GM18858 (cell line): ENCODE measurements at regions not wholly inside any gene's neighbourhood (a gene's known extent, or its start where the extent isn't known, plus 50 kb on each side); places are given as distances from the start of the nearest gene placed in this dataset.
"Not testable (repeated sequence)": the region's sequence is repeated elsewhere in the genome, so short reads cannot be mapped to it uniquely, and the experiment has no call there.

Experiments used
- ATAC-seq: cut with Tn5 transposase; IDR thresholded peaks from one replicate; pipeline ENCODE4 v1.9.1; 2021; ENCODE audit not compliant: unreplicated experiment

DNA sequence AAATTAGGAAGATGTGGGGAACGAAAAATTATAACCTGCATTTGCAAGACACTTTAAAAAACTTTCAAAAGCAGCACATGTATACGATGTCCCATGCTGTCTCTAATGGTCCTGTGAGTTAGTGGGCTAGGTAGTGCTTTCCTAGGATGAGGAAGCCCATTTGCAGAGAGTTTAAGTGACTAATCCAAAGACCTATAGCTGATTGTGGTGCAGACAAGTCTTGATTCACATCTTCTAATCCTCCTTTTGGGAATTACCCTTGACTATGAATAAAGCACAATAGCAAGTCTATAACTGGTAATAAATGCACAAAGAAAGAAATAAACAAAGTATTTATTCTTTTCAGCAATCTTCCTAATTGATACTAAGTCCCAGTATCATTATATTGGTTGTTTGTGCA lies 234.6 kb upstream of the FANCL start:
- ATAC-seq = no peak

DNA sequence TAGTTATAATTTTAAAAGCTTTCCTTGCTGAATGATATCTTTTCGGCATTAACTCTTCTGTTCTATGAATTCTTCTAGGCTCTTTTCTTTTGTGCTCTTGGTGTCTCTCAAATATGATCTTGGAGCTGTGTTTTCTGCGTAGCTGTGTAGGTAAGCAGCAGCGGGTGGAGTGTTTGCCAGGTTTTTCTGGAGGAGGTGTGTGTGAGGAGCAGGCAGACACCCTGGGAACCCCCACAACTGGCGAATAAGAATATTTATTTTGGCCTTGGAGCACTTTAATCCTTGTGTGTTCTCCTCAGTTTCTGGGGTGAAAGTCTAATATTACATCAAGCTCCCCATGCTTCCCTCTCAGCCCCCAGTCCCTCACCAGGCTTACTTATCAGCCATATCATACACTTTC lies 232.0 kb upstream of the FANCL start:
- no peak for ATAC-seq

DNA sequence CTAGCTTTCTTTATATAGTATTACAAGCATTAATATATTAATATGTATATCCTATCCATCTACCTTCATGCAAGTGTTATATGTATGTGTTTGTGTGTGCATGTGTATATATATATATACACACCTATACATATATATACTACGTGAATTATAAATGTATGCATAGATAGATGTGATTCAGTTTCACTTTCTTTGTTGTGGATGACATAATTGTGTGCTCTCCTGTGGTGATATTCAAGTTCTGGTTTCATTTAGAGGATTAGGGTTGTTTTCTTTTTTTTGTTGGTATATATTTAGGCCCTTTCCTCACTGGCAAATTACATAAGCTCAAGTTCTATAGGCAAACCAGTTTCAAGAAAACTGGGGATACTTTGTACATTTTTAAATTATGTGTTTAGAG lies 225.7 kb upstream of the FANCL start:
- peak; percentile 66 for ATAC-seq

DNA sequence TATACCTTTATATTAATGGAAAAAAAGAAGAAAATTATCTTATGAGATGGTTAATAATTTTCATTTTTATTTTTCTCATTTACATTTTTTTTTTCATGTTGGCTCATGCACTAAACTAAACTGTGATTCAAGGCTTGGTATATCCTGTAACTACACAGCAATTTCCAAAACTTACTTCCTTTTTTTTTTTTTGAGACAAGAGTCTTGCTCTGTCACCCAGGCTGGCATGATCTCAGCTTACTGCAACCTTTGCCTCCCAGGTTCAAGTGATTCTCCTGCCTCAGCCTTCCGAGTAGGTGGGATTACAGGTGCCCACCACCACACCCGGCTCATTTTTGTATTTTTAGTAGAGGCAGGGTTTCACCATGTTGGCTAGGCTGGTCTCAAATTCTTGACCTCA lies 224.9 kb upstream of the FANCL start:
- ATAC-seq = not testable (repeated sequence)

DNA sequence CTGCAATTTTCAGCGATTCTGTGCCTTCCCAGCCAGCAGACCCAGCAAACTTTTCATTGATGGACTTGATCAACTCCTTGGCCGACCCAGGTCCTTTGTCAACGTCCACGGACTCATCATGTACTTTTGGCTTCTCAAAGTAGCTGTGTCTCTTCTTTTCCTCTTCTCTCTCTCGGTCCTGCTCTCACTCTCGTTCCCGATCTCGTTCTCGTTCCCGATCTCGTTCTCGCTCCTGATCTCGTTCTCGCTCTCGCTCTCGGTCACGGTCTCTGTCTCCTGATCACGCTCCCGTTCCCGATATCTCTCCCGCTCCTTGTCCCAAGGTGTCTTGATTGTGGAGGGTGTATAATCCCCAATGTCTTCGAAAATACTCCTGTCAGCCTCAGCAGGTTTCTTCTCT lies 219.5 kb upstream of the FANCL start:
- ATAC-seq = no peak

DNA sequence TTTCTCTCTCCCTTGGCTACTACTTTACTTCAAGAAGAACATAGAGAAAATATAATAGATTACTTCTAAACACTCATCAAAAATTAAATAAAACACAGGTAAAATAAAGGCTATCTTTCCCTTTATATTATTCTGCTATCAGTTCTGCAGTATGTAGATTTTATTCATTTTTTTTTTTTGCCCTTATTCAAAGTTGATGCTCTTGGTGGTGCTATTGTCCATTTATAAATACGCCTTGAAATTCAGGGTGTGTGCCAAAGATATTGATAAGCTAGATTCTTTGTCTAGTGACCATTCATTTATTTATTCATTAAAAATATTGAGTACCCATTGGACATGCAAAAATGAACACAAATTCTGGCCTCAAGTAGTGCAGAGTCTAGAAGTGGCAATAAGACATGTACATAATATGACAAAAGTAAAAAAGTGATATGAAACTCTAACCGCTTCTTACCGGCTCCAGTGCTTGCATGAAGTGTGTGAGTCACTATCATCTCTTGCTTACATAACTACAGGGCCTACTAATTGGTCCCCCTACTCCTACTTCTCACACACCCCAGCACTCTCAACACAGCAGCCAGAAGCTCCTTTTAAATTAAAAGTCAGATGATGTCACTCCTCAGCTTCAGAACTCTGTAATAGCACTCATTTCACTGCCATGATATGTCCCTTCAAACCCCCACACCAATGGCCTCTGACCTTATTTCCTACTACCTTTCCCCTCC lies 208.3 kb upstream of the FANCL start:
- ATAC-seq = peak; percentile 96

DNA sequence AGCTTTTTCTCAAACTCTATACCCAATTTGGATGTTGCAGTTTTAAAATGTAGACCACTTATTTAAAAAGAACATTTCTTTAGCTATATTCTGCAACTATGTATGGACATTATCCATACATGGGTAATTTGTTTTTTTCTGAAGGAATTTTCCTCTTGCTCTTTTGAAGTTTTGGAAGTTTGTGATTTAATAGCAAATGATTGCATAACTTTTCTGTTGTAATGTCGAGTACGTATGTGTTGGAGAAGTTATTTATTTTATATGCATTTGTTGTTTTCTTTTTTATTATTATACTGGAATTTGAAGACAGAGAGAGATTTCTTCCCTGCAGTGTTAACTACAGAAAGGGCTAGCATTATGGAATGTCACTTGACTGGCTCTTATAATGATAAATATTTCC lies 207.7 kb upstream of the FANCL start:
- no peak for ATAC-seq

DNA sequence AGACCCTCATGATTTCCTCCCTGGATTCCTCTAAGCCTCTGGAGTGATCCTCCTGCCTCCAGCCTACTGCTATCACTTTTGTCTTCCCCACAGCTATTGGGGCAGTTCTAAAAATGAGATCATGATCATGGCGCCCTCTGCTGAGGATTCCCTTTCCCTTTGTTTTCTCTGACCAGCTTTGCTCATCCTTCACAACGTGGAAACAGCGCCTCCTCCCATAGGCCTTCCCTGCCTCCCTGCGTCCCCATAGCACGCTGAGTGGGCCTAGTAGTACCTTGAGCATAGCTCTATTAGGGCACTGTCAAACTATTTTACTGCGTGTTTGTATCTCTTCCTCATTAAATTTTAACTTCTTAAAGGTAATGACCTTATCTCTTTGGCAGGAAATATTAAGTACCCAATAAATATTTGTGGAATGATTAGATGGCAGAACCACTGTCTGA lies 207.0 kb upstream of the FANCL start:
- no peak for ATAC-seq

DNA sequence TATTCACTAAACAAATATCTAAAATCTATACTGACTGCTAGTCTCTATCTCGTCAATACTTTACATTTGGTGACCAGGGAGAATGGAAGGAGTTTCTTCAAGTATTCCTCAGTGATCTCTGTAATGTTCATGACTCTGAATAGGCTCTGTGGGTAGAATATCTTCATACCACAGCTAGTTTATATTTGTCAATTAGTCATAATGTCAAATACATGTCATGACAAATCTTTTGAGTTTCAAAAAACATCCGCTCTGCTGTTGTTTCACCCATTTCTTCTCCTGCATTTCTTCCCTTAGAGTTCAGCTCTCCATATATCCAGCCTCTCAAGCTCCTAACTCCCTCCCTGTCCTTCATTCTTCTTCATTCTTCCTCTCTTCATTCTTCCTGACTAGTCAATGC lies 206.5 kb upstream of the FANCL start:
- no peak for ATAC-seq

DNA sequence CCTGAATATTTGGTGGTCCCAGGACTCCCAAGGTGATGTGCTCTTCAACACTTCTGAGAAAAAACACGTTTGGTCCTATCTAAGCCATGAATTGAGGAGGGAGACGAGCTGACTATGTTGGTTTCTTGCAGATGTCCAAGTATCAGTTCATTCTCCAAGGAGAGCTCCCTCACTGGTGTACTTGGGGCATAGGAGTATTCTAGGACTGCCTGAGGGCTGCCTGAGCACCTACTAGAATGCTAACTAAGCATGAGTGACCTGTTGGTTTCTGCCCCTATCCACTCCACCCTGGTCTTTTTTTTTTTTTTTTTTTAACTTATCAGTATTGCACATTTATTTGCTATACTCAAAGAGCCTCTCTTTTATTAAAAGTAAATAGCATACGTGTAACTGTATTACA lies 200.5 kb upstream of the FANCL start:
- ATAC-seq = no peak

DNA sequence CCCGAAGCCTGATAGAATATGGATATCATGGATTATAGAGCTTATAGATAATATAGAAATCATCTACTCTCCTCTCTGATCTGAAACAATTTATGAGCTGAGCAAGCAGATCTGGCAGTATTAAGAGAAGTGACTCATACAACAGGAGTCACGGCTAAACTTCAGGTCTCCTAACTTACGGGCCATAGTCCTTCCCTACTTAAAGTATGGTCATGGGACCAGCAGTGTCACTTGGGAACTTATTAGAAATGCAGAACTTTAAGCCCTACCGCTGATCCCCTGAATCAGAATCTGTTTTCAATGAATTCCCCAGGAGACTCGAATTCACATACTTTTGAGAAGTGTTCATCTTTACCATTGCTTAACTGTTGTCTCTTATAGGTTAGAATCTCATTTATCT lies 195.7 kb upstream of the FANCL start:
- no peak for ATAC-seq

DNA sequence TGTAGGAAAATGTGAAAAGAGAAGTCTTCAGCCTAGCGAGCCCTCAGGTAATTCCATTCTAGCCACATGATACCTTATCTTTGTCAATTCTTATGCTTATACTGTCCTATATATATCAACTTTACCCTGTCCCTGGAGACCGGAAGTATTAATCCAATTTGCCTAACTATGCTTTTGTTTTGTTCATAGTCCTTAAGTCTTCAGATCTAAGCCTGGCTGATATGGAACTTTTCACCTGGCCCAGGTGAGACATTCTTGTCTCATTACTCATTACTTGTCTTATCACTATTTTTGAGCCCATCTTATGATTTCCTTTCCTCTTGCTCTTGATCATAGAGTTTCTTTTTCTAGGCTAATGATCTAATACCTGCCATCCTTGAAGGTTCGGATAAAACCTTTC lies 194.1 kb upstream of the FANCL start:
- ATAC-seq = no peak

DNA sequence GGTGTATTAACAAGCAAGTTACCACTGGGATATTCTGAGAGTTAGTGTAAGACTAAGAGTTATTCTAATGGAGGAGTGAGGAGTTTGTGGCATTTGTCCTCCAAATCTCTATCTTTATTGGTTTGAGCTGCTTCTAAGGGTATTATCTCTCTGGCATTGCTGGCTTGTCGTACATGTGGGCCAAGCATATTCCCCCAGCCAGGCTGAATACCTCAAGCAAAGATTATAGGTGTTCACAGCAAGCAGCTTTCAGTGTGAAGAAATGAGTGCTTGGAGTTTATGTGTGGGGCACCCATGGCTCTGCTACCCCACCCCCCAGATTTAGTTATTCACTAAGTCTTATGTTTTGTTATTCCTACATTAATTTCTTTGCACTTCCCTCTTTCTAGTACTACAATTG lies 193.6 kb upstream of the FANCL start:
- ATAC-seq = no peak

DNA sequence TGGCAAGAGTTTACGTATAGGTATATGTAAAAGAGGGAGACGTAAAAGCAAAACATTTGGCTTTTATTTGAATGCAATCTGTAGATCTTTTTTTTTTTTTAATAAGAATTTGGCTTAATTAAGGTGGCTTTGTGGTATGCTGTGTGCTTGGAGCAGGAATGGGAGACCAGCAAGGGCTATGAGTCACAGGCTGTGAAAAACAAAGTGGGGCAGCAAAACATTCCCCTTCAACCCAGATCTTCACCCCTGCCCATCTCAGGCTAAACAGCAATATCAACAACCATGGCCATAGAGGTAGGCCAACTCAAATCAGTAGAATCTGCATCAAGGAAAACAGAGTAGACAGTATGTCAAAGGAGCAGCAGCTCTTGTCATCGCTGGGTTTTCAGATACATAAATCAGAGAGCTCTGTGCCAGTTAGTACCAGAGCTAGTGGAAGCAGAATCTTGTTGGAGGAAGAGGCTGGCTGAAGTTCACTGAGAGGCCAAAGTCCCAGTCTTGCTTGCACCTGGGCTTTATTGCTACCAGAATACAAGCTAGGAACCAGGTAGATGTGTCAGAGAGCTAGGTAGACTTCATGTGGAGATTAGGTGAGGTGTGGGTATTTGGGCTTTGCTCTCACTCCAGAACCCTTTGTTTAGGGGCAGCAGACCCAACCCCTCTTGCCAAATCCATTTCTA lies 191.5 kb upstream of the FANCL start:
- no peak for ATAC-seq

DNA sequence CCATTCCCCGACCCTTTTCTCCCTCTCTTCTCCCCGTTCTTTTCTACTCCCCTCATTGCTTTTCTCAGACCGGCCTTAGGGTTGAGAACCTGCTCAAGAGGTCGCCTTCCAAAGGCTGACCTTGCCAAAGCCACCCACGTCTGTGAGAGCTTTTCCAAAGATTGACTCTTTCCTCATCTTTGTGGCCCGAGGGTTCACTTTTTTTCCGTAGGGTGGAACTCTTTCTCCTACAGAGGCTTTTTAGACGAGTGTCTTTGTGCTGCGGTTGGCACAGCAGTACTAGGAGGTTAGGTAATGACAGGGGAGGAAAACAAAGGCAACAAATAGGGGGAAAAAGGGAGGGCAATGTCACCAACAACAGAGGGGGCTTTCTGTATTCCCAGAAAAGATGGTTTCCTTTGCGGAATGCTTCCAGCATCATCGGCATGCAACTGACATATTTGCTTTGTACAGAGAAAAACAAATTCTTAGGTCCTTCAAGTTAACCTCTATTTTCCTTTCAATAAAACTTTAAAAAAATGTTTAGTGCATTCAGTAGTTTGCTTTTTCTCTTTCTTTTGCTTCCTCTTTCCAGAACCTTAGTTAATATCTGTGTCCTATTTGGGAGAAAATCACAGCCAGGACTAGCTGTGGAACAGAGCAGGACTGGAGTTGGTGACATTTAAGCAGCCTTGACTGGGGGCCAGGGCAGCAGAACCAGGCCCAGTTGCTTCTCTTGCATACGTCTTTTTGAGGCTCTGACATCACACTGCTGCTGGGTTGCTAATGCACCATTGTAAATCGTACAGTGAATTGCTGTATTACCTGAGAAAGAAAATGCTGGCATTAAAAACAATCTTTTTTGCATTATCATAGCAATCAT lies 188.1 kb upstream of the FANCL start:
- ATAC-seq = no peak

DNA sequence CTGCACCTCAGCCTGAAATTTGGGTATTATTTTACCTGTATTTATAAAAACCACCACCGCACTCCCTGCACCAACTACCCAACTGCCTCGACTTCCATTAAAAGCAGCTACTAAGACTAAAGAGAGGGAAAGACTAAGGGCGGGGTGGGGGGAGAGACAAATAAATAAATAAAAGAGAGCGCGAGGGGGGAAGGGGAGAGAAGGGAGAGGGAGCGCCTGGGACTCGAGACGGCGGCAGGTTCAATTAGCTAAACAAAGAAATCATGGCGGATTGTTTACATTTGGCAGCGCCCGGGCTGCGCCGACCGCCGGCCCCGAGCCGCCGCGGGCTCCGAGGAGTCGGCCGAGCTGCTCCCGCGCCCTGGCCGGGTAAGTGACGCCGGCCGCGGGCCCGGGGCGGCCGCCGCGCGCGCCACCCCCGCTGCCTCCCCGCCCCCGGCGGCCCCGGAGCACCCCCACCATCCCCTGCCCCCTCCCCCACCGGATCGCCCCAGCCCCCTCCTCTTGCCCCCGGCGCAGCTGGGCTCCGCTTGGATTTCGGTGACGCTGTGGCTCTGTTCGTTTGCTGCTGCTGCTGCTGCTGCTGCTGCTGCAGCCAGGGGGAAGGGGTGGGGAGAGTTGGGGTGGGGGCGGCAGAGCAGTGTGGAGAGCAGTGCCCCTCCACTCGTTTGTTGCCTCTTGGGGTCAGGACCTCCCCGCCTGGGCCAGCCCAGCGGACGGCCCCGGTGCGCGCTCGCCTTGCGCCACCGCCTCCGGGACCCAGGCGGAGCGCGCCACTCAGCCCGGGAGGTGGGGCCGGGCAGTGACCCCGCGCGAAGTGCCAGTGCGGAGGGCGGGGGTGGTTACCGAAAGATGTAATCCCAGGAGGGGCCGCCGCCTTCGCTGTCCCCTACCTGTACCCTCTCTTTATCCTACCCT lies 187.2 kb upstream of the FANCL start:
- no peak for ATAC-seq

DNA sequence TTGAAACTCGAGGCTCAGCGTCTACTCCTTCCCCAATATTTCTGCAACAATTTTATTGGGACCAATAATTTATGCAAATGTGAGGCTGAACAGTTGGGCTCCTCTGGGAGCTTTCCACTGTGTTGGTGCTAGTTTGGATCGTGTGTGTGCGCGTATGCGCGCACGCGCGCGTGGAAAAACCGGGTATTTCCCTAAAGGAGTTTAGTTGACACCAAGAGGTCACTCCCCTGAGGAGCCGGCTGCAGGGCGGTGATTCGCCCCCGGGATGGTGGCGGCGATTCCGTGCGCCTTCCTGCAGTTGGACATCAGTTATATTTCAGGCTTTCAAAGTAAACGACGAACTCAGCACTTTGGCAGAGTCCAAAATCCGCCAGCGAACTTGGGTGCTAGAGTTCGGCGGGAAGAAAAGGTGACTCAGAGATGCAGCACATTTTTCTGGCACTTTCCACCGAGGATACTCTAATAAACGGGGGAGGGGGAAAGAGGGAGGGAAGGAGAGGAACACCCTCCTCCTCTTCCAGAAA lies 186.5 kb upstream of the FANCL start:
- no peak for ATAC-seq

DNA sequence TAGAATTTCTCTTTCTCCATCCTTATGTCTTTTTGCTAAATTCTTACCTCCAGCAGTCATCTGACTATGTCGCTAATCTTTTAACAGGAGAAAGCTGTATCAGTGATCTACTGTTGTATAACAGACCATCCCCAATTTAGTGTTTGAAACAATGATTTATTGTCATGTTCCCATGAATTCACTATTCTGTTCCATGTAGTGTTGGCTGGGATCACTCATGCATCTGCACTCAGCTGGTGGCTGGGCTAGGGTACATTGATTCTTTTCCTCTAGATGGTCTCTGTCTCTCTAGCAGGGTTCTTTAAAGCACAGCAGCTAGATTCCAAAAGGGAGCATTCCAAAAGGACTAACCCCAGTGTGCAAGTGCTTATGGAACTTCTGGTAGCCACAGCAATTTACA lies 184.2 kb upstream of the FANCL start:
- no peak for ATAC-seq

DNA sequence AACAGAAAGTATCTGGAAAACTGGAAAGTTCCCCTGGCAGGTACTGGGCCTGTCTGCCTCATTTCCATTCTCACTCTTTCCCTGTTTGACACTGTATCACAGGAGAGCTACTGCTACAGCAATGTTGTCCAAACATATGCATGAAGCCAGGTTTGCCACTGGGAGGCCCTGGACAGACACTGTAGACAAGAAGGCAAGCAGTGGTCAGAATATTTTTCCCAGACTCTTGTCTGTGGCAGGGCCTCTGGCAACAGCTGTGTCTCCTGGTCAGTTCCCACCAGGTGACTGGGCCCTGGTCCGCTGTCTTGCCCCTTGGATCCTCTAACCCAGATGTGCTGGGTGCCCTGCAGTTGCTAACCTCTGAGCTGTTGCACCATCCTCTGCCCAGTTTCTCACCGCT lies 178.9 kb upstream of the FANCL start:
- ATAC-seq = no peak

DNA sequence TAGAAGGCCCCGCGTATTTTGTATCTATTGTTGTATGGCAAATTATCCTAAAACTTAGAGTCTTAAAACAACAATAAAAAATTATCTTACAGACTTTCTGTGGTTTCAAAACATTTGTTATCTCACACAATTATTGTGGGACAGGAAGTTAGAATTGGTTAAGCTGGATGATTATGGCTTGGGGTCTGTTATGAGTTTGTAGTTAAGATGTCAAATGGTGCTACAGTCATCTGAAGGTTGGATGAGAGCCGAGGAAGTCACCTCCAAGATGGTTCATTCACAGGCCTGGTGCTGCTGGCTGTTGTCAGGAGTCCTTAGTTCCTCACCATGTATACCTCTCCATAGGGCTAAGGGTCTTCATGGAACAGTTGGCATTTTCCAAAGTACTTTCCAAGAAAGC lies 175.6 kb upstream of the FANCL start:
- no peak for ATAC-seq

DNA sequence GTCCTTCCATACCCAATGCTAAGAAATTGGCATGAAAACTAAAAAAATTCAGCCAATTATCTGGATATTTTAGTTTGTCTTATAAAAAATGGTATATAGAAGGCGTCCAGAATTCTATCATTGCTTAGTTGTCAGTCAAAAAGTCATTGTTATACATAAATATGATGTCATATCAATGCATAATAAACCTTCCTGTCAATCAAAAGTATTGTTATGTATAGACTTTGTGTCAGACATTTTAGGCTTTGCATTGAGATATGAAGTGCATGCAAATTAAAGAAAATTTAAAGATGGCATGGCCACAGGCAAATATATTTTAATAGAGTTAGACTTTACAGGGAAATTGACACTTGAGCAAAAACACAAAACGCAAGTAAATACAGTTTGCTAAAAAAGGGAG lies 173.4 kb upstream of the FANCL start:
- no peak for ATAC-seq
